Transverse colon (tissue), 4 donors: ENCODE measurements at regions not wholly inside any gene's neighbourhood (a gene's known extent, or its start where the extent isn't known, plus 50 kb on each side); places are given as distances from the start of the nearest gene placed in this dataset.

Source experiments
- DNase-seq: peaks from one replicate; pipeline ENCODE4 v3.0.0-alpha.2; 2019
- H3K27ac ChIP-seq, 4 donors: fragments of 200-600 bp; sonication (generic); 2 replicates each; pipeline ENCODE4 v1.5.1; 2016 to 2018; ENCODE audit warnings: inconsistent platforms in 4 of 4
- H3K27me3 ChIP-seq: fragments of 200-600 bp; sonication (generic); 2 replicates; pipeline ENCODE4 v1.5.1; 2017; ENCODE audit warnings: inconsistent platforms
- H3K36me3 ChIP-seq, 4 donors: fragments of 200-600 bp; sonication (generic); 2 replicates each; pipeline ENCODE4 v1.5.1; 2017 to 2019; ENCODE audit warnings: inconsistent platforms in 4 of 4
- H3K4me1 ChIP-seq, 4 donors: fragments of 200-600 bp; sonication (generic); 2 replicates each; pipeline ENCODE4 v1.5.1; 2017 to 2020; ENCODE audit warnings: inconsistent platforms in 4 of 4
- H3K4me3 ChIP-seq, 4 donors: fragments of 200-600 bp; sonication (generic); 1 replicate in 1 of 4; 2 replicates in 3 of 4; pipeline versions ENCODE4 v1.5.1 to v1.6.1; 2017 to 2019; ENCODE audit warnings: inconsistent platforms in 4 of 4
- H3K9me3 ChIP-seq, 2 donors: fragments of 200-600 bp; sonication (generic); 2 replicates each; pipeline ENCODE4 v1.5.1; 2017 to 2019; ENCODE audit warnings: inconsistent platforms in 2 of 2
- CTCF ChIP-seq, 5 experiments: fragments of 200-600 bp in 3 of 5; fragments of 450-650 bp in 2 of 5; sonication (generic) in 3 of 5; IDR thresholded peaks; 1 replicate in 2 of 5; 2 replicates in 3 of 5; pipeline ENCODE4 v1.5.1; 2016 to 2017; ENCODE audit warnings: antibody characterized with exemption in 5 of 5, inconsistent platforms in 3 of 5, mild to moderate bottlenecking in 2 of 5, moderate library complexity in 1 of 5
- EP300 ChIP-seq: sonication (generic); formaldehyde crosslinking; IDR thresholded peaks from one replicate; pipeline ENCODE4 v1.6.1; 2017; ENCODE audit warnings: antibody characterized with exemption, low read depth
- POLR2A ChIP-seq: fragments of 450-650 bp; IDR thresholded peaks from one replicate; pipeline ENCODE4 v1.6.1; 2016; ENCODE audit warnings: antibody characterized with exemption, mild to moderate bottlenecking, moderate library complexity
- POLR2AphosphoS5 ChIP-seq, 3 donors: sonication (generic); formaldehyde crosslinking; IDR thresholded peaks; one replicate each; pipeline ENCODE4 v1.6.1; 2016; ENCODE audit warnings: antibody characterized with exemption in 3 of 3
- WGBS, 2 donors: methylation state at CpG; one replicate each; pipeline ENCODE4 v1.1.5; 2018; ENCODE audit warnings: low coverage in 1 of 2; 5-methylcytosine and 5-hydroxymethylcytosine counted together
- in situ Hi-C, 4 donors: fragments of 200-750 bp; cut with MboI; loops; one replicate each; pipeline versions ENCODE4 v1.15.0 to v1.15.1; 2017; ENCODE audit warnings: low sequenced_read_pairs in 3 of 4, low pct_ligation_motif_present in 1 of 4, low pct_unique_long_range_greater_than_20kb in 1 of 4
- intact Hi-C: fragments of 100-400 bp; cut with DNase I; formaldehyde crosslinking; loops from one replicate; pipeline ENCODE4 v1.15.1; 2023; ENCODE audit warnings: low total_unique reads

- DNase-seq, result no peak
- 63 to 83% methylated on average over 1 to 3 of the region's 3 CpGs for WGBS, 2 donors
- Histone ChIP-seq H3K27ac (no peak overlapping the region), H3K4me1 (no peaks in the 10 kb centered on the region), H3K9me3 (no peaks in the 10 kb centered on the region), H3K36me3 (no peaks in the 10 kb centered on the region), H3K27me3 (no peaks in the 10 kb centered on the region), H3K4me3 (no peak overlapping the region)
- TF ChIP-seq CTCF (IDR thresholded peaks at IDR 0.05) (no peak), EP300 (no peak), POLR2AphosphoS5 (IDR thresholded peaks at IDR 0.05) (no peak), POLR2A (no peak)
- intact Hi-C loops, result no loop called here
- in situ Hi-C loops, result no loop called here
These were observed 311.9 kb upstream of the ARGLU1 start for GRCh38 chr13:106879806-106880205.

DNA sequence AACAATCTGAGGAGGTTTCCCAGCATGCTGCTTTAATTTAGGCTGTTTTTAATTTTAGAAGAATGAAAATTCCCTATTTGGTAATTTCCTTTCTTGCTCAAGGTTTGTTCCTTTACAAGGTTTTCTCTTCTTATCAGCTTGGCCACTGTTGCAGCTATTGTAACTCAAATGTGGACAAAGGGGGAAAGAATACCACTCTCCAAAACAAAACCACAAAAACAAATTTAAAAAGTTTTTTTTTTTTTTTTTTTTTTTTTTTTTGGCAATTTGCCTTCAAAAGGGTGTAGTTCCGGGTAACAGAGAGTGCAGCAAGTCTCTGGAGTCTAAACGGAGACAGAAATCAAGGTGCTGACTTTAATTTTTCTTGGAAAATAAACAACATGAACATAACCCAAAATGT, 306.4 kb upstream of the ARGLU1 start:
- H3K9me3 ChIP-seq, result no peaks in the 10 kb centered on the region
- H3K27me3 ChIP-seq, result no peaks in the 10 kb centered on the region
- intact Hi-C loops (no loop called here), in situ Hi-C loops (no loop called here)
- WGBS, 2 donors, result 40 to 44% methylated on average over 2 of the region's 2 CpGs
- no peak overlapping the region for H3K4me3 ChIP-seq
- no peaks in the 10 kb centered on the region for H3K36me3 ChIP-seq
- H3K27ac ChIP-seq, result no peak overlapping the region
- no peak for TF ChIP-seq POLR2A
- TF ChIP-seq EP300, result no peak
- no peak for TF ChIP-seq CTCF (IDR thresholded peaks at IDR 0.05)
- no peak for TF ChIP-seq POLR2AphosphoS5 (IDR thresholded peaks at IDR 0.05)
- no peak for DNase-seq
- H3K4me1 ChIP-seq, result no peaks in the 10 kb centered on the region

- H3K27ac ChIP-seq, result no peak overlapping the region
- in situ Hi-C loops, result no loop called here
- H3K9me3 ChIP-seq, result no peaks in the 10 kb centered on the region
These were observed 305.9 kb upstream of the ARGLU1 start for GRCh38 chr13:106873810-106874209.

DNA sequence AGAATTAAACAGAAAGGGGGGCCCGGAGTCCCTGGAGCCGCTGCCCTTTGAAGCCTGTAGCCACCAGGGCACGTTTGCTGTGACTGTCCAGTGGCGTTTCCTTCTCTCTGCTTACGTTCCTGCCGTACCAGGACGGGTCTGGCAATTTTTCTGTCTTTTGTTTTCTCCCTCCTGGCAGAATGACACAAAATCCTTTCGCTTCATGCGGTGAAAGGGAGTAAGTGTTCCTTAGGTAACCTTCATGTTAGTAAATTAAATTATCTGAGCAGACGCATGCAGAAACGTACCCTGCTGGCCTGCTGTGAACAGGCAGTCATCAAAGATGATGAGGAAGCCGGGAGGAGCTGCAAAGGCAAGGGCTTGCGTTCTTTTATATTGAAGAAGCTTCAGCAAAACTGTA, 299.3 kb upstream of the ARGLU1 start:
- 13 to 23% methylated on average over 11 to 13 of the region's 13 CpGs for WGBS, 2 donors
- H3K9me3 ChIP-seq, result no peaks in the 10 kb centered on the region
- no peaks in the 10 kb centered on the region for H3K4me1 ChIP-seq
- H3K27ac ChIP-seq, result no peak overlapping the region
- DNase-seq, result no peak
- H3K4me3 ChIP-seq, result peak overlapping the region in 2 of 4 donors; percentile 4 to 18
- in situ Hi-C loops (no loop called here), intact Hi-C loops (loop anchor here (10.0 kb wide), 1 partner anchor 1218 kb away; no protein-coding TSS in a partner anchor)
- no peaks in the 10 kb centered on the region for H3K27me3 ChIP-seq
- no peak for TF ChIP-seq POLR2AphosphoS5 (IDR thresholded peaks at IDR 0.05)
- TF ChIP-seq CTCF (IDR thresholded peaks at IDR 0.05), result no peak
- TF ChIP-seq POLR2A, result no peak
- TF ChIP-seq EP300, result no peak
- H3K36me3 ChIP-seq, result no peaks in the 10 kb centered on the region

More at GRCh38 chr13:106873810-106874209, 305.9 kb upstream of the ARGLU1 start:
- Histone ChIP-seq H3K4me1 (no peaks in the 10 kb centered on the region), H3K36me3 (no peaks in the 10 kb centered on the region), H3K4me3 (no peak overlapping the region), H3K27me3 (no peaks in the 10 kb centered on the region)
- DNase-seq, result no peak
- intact Hi-C loops, result no loop called here
- TF ChIP-seq CTCF (IDR thresholded peaks at IDR 0.05) (no peak), POLR2A (no peak), EP300 (no peak), POLR2AphosphoS5 (IDR thresholded peaks at IDR 0.05) (no peak)
- 13 to 45% methylated on average over 1 of the region's 1 CpG for WGBS, 2 donors
